Endodermal cell (in vitro differentiated cells): ENCODE measurements at regions not wholly inside any gene's neighbourhood (a gene's known extent, or its start where the extent isn't known, plus 50 kb on each side); places are given as distances from the start of the nearest gene placed in this dataset.

Experiments used
- DNase-seq: peaks from one replicate; pipeline ENCODE4 v3.0.0-alpha.2; 2017
- H3K27ac ChIP-seq: 2 replicates; pipeline ENCODE4 v1.5.1; 2013; ENCODE audit warnings: mild to moderate bottlenecking, low read depth, low read length, moderate library complexity
- H3K27me3 ChIP-seq: 2 replicates; pipeline ENCODE4 v1.6.1; 2013; ENCODE audit warnings: mild to moderate bottlenecking, low read length, moderate library complexity; ENCODE audit not compliant: insufficient read depth, control insufficient read depth, poor library complexity, severe bottlenecking
- H3K36me3 ChIP-seq: 2 replicates; pipeline ENCODE4 v1.7.0; 2013; ENCODE audit warnings: mild to moderate bottlenecking, low read length, moderate library complexity; ENCODE audit not compliant: control insufficient read depth, insufficient read depth
- H3K4me1 ChIP-seq: one replicate; pipeline ENCODE4 v1.7.0; 2013; ENCODE audit warnings: low read length; ENCODE audit not compliant: control insufficient read depth, insufficient read depth
- H3K4me3 ChIP-seq: 2 replicates; pipeline ENCODE4 v1.5.1; 2013; ENCODE audit warnings: mild to moderate bottlenecking, low read length, moderate library complexity
- H3K9ac ChIP-seq: 2 replicates; pipeline ENCODE4 v1.6.1; 2013; ENCODE audit warnings: mild to moderate bottlenecking, low read length, moderate library complexity; ENCODE audit not compliant: poor library complexity, severe bottlenecking; ENCODE audit errors: extremely low read depth
- H3K9me3 ChIP-seq: 2 replicates; pipeline ENCODE4 v1.6.1; 2013; ENCODE audit warnings: mild to moderate bottlenecking, low read length, moderate library complexity; ENCODE audit not compliant: control insufficient read depth
- H3K27ac Mint-ChIP-seq: 2 replicates; pipeline ENCODE4 v1.8.0; 2020; ENCODE audit warnings: mixed read lengths
- H3K27me3 Mint-ChIP-seq: 2 replicates; pipeline ENCODE4 v1.8.0; 2021; ENCODE audit warnings: mild to moderate bottlenecking, mixed read lengths; ENCODE audit not compliant: insufficient read depth
- H3K36me3 Mint-ChIP-seq: 2 replicates; pipeline ENCODE4 v1.8.0; 2020; ENCODE audit warnings: low read depth, mixed read lengths
- H3K4me1 Mint-ChIP-seq: 2 replicates; pipeline ENCODE4 v1.8.0; 2020; ENCODE audit warnings: mixed read lengths
- H3K4me3 Mint-ChIP-seq: 2 replicates; pipeline ENCODE4 v1.8.0; 2020; ENCODE audit warnings: mild to moderate bottlenecking, moderate library complexity, mixed read lengths
- H3K9me3 Mint-ChIP-seq: 2 replicates; pipeline ENCODE4 v1.8.0; 2020; ENCODE audit warnings: mild to moderate bottlenecking, mixed read lengths
- CTCF ChIP-seq: fragments of 200-600 bp; sonication (generic); conservative IDR thresholded peaks from 2 replicates; pipeline ENCODE4 v1.5.0; 2021; ENCODE audit warnings: antibody characterized with exemption, mild to moderate bottlenecking
- WGBS, 2 experiments: methylation state at CpG; one replicate each; pipeline versions ENCODE4 v1.1.5 to v1.1.7; 2013; ENCODE audit warnings: missing lambda C conversion rate in 2 of 2, mixed read lengths in 1 of 2; ENCODE audit not compliant: insufficient coverage in 1 of 2, insufficient read length in 1 of 2; 5-methylcytosine and 5-hydroxymethylcytosine counted together

GRCh38 chr10:77713521-77714280, 76.1 kb upstream of the KCNMA1 start:
- Mint-ChIP-seq H3K4me3 (no peak overlapping the region), H3K9me3 (no peaks in the 10 kb centered on the region), H3K36me3 (no peaks in the 10 kb centered on the region), H3K27me3 (peaks cover 30% of the 10 kb centered on the region), H3K4me1 (peaks cover 23% of the 10 kb centered on the region), H3K27ac (no peak overlapping the region)
- peaks cover 12% of the 10 kb centered on the region for H3K4me1 ChIP-seq
- peaks cover 10% of the 10 kb centered on the region for H3K27me3 ChIP-seq
- no peak for TF ChIP-seq CTCF
- H3K9me3 ChIP-seq, result no peaks in the 10 kb centered on the region
- 82% methylated on average over 10 to 14 of the region's 14 CpGs for WGBS, 2 experiments
- no peak overlapping the region for H3K9ac ChIP-seq
- no peak overlapping the region for H3K27ac ChIP-seq
- no peak overlapping the region for H3K4me3 ChIP-seq
- no peaks in the 10 kb centered on the region for H3K36me3 ChIP-seq
- DNase-seq, result no peak

- no peak overlapping the region for H3K4me3 Mint-ChIP-seq
- no peak overlapping the region for H3K27ac Mint-ChIP-seq
- DNase-seq, result peak; percentile 51
- H3K36me3 ChIP-seq, result no peaks in the 10 kb centered on the region
- peaks cover 12% of the 10 kb centered on the region for H3K4me1 ChIP-seq
- no peaks in the 10 kb centered on the region for H3K9me3 Mint-ChIP-seq
- no peak overlapping the region for H3K4me3 ChIP-seq
- no peak overlapping the region for H3K9ac ChIP-seq
- WGBS, 2 experiments, result 100% methylated on average over 1 of the region's 1 CpG; no CpG with 5 or more reads in 1 of the 2 experiments
- H3K27me3 Mint-ChIP-seq, result peaks cover 30% of the 10 kb centered on the region
- no peaks in the 10 kb centered on the region for H3K9me3 ChIP-seq
- peaks cover 10% of the 10 kb centered on the region for H3K27me3 ChIP-seq
- peaks cover 23% of the 10 kb centered on the region for H3K4me1 Mint-ChIP-seq
- no peak for TF ChIP-seq CTCF
- H3K27ac ChIP-seq, result no peak overlapping the region
- H3K36me3 Mint-ChIP-seq, result no peaks in the 10 kb centered on the region
Observed at GRCh38 chr10:77712207-77712606, 74.6 kb upstream of the KCNMA1 start.

- Mint-ChIP-seq H3K9me3 (no peaks in the 10 kb centered on the region), H3K4me3 (peak overlapping the region; percentile 42), H3K4me1 (peaks cover 23% of the 10 kb centered on the region), H3K27ac (no peak overlapping the region), H3K27me3 (peaks cover 30% of the 10 kb centered on the region), H3K36me3 (no peaks in the 10 kb centered on the region)
- 63 to 75% methylated on average over 1 to 9 of the region's 9 CpGs for WGBS, 2 experiments
- DNase-seq, result no peak
- no peak overlapping the region for H3K9ac ChIP-seq
- peaks cover 10% of the 10 kb centered on the region for H3K27me3 ChIP-seq
- peaks cover 12% of the 10 kb centered on the region for H3K4me1 ChIP-seq
- H3K4me3 ChIP-seq, result no peak overlapping the region
- no peaks in the 10 kb centered on the region for H3K9me3 ChIP-seq
- no peaks in the 10 kb centered on the region for H3K36me3 ChIP-seq
- H3K27ac ChIP-seq, result no peak overlapping the region
- no peak for TF ChIP-seq CTCF
Observed at GRCh38 chr10:77711683-77712049, 74.1 kb upstream of the KCNMA1 start.
